ENCODE measurements at regions not wholly inside any gene's neighbourhood (a gene's known extent, or its start where the extent isn't known, plus 50 kb on each side); places are given as distances from the start of the nearest gene placed in this dataset.

GRCh38 chrX:36508042-36508441 is 500.1 kb upstream of the FAM47C start:
- FAIRE-seq (no peak), DNase-seq (ENCODE audit: insufficient read length, low spot score) (no peak)
- TF ChIP-seq, protein P1, sequence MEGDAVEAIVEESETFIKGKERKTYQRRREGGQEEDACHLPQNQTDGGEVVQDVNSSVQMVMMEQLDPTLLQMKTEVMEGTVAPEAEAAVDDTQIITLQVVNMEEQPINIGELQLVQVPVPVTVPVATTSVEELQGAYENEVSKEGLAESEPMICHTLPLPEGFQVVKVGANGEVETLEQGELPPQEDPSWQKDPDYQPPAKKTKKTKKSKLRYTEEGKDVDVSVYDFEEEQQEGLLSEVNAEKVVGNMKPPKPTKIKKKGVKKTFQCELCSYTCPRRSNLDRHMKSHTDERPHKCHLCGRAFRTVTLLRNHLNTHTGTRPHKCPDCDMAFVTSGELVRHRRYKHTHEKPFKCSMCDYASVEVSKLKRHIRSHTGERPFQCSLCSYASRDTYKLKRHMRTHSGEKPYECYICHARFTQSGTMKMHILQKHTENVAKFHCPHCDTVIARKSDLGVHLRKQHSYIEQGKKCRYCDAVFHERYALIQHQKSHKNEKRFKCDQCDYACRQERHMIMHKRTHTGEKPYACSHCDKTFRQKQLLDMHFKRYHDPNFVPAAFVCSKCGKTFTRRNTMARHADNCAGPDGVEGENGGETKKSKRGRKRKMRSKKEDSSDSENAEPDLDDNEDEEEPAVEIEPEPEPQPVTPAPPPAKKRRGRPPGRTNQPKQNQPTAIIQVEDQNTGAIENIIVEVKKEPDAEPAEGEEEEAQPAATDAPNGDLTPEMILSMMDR (IDR thresholded peaks at IDR 0.05; ENCODE audit: insufficient read depth, missing control alignments) = no peak

DNA sequence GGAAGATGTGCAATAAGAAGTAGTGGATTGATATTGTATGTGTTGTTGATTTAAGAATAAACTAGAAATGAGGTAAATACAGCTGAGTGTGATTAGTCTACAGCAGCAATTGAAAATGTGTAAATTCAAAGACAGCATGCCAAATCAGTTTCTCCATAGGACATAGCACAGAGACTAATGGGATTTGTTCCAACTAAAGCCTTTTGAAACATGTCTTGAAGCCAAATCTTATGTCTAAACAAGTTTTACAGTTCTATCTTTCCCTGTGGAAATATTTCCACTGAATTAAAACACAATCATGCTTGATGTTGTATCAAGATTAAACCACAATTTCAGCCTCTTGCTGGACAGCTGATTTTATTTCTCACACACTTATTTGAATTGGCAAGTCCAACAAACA is 497.4 kb upstream of the FAM47C start:
- DNase-seq (ENCODE audit: insufficient read length, low spot score) (no peak), FAIRE-seq (no peak)
- TF ChIP-seq, protein P1 (IDR thresholded peaks at IDR 0.05; ENCODE audit: insufficient read depth, missing control alignments) = no peak

GRCh38 chrX:36528661-36529060 is 479.5 kb upstream of the FAM47C start:
- DNase-seq (ENCODE audit: insufficient read length, low spot score) (no peak), FAIRE-seq (no peak)
- TF ChIP-seq, protein P1 (IDR thresholded peaks at IDR 0.05; ENCODE audit: insufficient read depth, missing control alignments) = no peak

DNA sequence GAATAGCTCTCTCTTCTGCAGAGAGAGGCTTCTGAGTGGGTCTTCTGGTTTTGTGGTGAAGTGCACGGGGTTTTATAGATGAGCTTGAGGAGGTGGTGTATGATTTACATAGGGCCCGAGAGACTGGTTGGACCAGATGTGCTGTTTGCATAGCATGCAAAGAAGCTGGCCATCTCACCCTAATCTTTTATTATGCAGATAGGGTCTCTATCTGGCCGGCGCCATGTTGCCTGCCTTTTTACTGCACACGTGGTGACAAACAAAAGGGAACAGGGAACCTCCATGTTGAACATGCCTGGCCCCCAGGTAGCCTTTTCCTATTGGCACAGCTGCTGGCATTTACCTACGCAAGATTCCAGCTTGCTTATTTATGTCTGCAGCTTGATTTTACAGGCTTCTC is 473.3 kb upstream of the FAM47C start:
- TF ChIP-seq, protein P1 (IDR thresholded peaks at IDR 0.05; ENCODE audit: insufficient read depth, missing control alignments) = no peak
- FAIRE-seq = no peak
- no peak for DNase-seq (ENCODE audit: insufficient read length, low spot score)

GRCh38 chrX:36543499-36543898 is 464.7 kb upstream of the FAM47C start:
- no peak for DNase-seq (ENCODE audit: insufficient read length, low spot score)
- TF ChIP-seq, protein P1 (IDR thresholded peaks at IDR 0.05; ENCODE audit: insufficient read depth, missing control alignments) = no peak
- FAIRE-seq = no peak

GRCh38 chrX:36562986-36563385 is 445.2 kb upstream of the FAM47C start:
- no peak for FAIRE-seq
- TF ChIP-seq, protein P1 (IDR thresholded peaks at IDR 0.05; ENCODE audit: insufficient read depth, missing control alignments) = no peak

GRCh38 chrX:36568946-36569345 is 439.2 kb upstream of the FAM47C start:
- FAIRE-seq (no peak), DNase-seq (ENCODE audit: insufficient read length, low spot score) (no peak)
- TF ChIP-seq, protein P1 (IDR thresholded peaks at IDR 0.05; ENCODE audit: insufficient read depth, missing control alignments) = no peak

More at GRCh38 chrX:36562986-36563385, 445.2 kb upstream of the FAM47C start:
- no peak for DNase-seq (ENCODE audit: insufficient read length, low spot score)

All from D721Med (cell line).